ENCODE measurements at regions not wholly inside any gene's neighbourhood (a gene's known extent, or its start where the extent isn't known, plus 50 kb on each side); places are given as distances from the start of the nearest gene placed in this dataset.

DNA sequence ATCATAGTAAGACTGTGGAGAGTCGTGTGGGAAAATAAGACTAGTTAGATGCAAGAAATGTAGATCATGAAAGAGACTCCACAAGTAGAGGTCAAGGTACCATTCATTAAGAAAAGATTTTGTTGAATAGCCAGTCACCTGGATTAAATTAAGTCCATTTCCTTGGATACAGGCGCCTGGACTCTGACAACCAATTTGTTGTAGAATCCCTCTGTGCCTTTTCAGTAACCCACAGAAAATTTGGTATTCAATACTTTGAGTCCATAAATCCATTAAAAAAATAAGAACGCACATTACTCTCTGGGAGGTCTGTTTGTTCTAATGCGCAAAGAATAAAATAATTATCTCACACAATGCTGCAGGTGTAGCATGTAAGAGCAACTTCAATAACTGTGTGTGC is 469.4 kb downstream of the KLF12 start:
- TF ChIP-seq, protein P1, sequence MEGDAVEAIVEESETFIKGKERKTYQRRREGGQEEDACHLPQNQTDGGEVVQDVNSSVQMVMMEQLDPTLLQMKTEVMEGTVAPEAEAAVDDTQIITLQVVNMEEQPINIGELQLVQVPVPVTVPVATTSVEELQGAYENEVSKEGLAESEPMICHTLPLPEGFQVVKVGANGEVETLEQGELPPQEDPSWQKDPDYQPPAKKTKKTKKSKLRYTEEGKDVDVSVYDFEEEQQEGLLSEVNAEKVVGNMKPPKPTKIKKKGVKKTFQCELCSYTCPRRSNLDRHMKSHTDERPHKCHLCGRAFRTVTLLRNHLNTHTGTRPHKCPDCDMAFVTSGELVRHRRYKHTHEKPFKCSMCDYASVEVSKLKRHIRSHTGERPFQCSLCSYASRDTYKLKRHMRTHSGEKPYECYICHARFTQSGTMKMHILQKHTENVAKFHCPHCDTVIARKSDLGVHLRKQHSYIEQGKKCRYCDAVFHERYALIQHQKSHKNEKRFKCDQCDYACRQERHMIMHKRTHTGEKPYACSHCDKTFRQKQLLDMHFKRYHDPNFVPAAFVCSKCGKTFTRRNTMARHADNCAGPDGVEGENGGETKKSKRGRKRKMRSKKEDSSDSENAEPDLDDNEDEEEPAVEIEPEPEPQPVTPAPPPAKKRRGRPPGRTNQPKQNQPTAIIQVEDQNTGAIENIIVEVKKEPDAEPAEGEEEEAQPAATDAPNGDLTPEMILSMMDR (IDR thresholded peaks at IDR 0.05; ENCODE audit: poor library complexity, severe bottlenecking) = no peak
- H3K9me3 ChIP-seq (ENCODE audit: severe bottlenecking) = no peaks in the 10 kb centered on the region
- H3K27ac ChIP-seq (ENCODE audit: poor library complexity, severe bottlenecking) = no peak overlapping the region
- H3K4me1 ChIP-seq (ENCODE audit: insufficient read depth, poor library complexity, severe bottlenecking) = no peaks in the 10 kb centered on the region
- DNase-seq (ENCODE audit: low spot score) (no peak), ATAC-seq (ENCODE audit: low read depth) (no peak)
- H3K27me3 ChIP-seq (ENCODE audit: insufficient read depth, poor library complexity, severe bottlenecking) = no peaks in the 10 kb centered on the region
- H3K4me3 ChIP-seq (ENCODE audit: severe bottlenecking) = no peak overlapping the region
- no peaks in the 10 kb centered on the region for H3K36me3 ChIP-seq (ENCODE audit: low read depth)

DNA sequence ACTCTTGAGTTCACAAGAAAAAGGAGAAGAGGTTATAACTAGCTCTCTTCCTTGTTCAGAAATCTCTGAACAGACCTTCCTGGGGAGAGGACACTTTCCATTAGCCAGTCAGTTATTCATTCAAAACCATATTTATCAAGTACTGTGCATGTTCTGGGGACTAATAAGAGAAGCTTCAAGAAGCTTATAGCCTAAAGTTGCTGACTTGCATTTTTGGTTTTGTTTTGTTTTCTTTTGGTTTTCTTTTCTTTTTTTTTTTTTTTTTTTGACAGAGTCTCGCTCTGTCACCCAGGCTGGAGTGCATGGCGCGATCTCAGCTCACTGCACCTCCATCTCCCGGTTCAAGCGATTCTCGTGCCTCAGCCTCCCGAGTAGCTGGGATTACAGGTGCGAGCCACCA is 471.4 kb downstream of the KLF12 start:
- Histone ChIP-seq H3K27me3 (ENCODE audit: insufficient read depth, poor library complexity, severe bottlenecking) (no peaks in the 10 kb centered on the region), H3K9me3 (ENCODE audit: severe bottlenecking) (no peaks in the 10 kb centered on the region), H3K4me1 (ENCODE audit: insufficient read depth, poor library complexity, severe bottlenecking) (no peaks in the 10 kb centered on the region), H3K36me3 (ENCODE audit: low read depth) (no peaks in the 10 kb centered on the region), H3K4me3 (ENCODE audit: severe bottlenecking) (no peak overlapping the region), H3K27ac (ENCODE audit: poor library complexity, severe bottlenecking) (no peak overlapping the region)
- TF ChIP-seq, protein P1 (IDR thresholded peaks at IDR 0.05; ENCODE audit: poor library complexity, severe bottlenecking) = no peak
- no peak for DNase-seq (ENCODE audit: low spot score)
- no peak for ATAC-seq (ENCODE audit: low read depth)

DNA sequence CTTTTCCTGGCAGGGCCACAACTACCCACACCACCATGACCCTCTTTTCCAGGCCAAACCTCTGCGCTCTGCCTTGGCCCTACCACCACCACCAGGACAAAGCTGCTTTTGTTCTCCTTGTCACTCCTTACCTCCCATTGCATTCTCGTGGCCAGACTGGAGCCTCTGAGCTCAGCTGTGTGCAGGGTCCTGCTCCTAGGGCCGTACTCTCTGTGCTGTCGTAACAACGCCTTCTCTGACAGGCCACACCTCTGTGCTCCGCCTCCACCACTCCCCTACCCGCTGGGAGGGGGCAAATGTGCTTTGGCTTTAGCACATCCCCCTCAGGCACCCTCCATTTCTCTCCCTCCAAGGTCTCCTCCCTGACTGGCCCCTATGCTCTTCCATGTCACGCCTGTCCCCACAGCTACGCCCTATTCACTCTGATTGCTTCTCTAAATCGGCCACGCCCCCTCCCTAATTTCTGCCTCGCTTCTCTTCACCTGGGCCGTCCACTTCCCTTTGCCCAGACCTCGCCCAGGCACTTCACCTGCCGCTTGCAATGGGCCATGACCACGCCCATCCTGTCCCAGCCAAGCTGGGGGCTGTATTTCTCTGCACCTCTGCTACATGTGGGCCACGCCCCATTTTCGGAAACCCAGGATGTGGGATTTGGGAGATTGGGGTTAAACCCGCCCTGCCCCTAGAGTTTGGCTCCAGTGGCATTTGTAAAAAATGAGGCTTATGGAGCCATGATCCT is 472.3 kb downstream of the KLF12 start:
- Histone ChIP-seq H3K36me3 (ENCODE audit: low read depth) (no peaks in the 10 kb centered on the region), H3K4me1 (ENCODE audit: insufficient read depth, poor library complexity, severe bottlenecking) (peaks cover 4% of the 10 kb centered on the region), H3K9me3 (ENCODE audit: severe bottlenecking) (no peaks in the 10 kb centered on the region), H3K27ac (ENCODE audit: poor library complexity, severe bottlenecking) (no peak overlapping the region), H3K27me3 (ENCODE audit: insufficient read depth, poor library complexity, severe bottlenecking) (no peaks in the 10 kb centered on the region), H3K4me3 (ENCODE audit: severe bottlenecking) (no peak overlapping the region)
- TF ChIP-seq, protein P1 (IDR thresholded peaks at IDR 0.05; ENCODE audit: poor library complexity, severe bottlenecking) = no peak
- DNase-seq (ENCODE audit: low spot score) = no peak
- no peak for ATAC-seq (ENCODE audit: low read depth)

DNA sequence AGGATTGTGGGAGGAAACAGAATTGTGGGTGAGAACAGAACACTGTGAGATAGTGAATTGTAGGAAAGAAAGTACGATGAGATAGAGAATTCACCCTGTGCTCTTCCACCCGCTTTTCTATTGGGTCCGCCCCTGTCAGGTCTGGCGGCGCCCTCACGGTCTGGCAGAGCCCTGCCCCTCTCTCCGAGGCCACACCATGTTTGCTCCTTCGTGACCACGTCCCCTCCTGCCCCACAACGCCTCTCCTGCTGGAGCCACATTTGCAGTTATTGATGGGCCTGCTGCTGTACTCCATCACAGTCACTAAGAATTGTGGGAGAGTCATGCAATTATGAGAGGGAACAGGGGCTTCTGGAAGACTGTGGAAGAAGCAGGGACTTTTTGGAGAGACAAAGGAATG is 473.1 kb downstream of the KLF12 start:
- ATAC-seq (ENCODE audit: low read depth) = no peak
- H3K36me3 ChIP-seq (ENCODE audit: low read depth) = no peaks in the 10 kb centered on the region
- no peak overlapping the region for H3K4me3 ChIP-seq (ENCODE audit: severe bottlenecking)
- H3K27ac ChIP-seq (ENCODE audit: poor library complexity, severe bottlenecking) = no peak overlapping the region
- H3K9me3 ChIP-seq (ENCODE audit: severe bottlenecking) = no peaks in the 10 kb centered on the region
- H3K4me1 ChIP-seq (ENCODE audit: insufficient read depth, poor library complexity, severe bottlenecking) = peaks cover 11% of the 10 kb centered on the region
- TF ChIP-seq, protein P1 (IDR thresholded peaks at IDR 0.05; ENCODE audit: poor library complexity, severe bottlenecking) = no peak
- no peaks in the 10 kb centered on the region for H3K27me3 ChIP-seq (ENCODE audit: insufficient read depth, poor library complexity, severe bottlenecking)
- no peak for DNase-seq (ENCODE audit: low spot score)

DNA sequence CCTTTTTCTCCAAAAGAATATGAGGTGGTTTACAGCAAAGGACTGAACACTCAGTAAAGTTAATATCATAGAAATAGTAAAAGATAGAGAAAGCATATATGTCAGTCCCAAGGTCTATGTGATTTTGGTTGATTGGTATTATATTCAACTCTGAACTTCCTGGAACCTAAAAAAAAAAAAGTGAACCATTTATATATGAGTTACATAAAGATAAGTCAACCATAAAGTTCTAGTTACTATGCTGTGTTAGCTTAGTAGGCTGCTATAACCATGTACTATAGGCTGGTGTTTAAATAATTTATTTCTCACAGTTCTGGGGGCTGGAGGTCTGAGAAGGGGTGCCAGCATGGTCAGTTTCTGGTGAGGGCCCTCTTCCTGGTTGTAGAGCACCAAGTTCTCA is 475.6 kb downstream of the KLF12 start:
- TF ChIP-seq, protein P1 (IDR thresholded peaks at IDR 0.05; ENCODE audit: poor library complexity, severe bottlenecking) = no peak
- H3K36me3 ChIP-seq (ENCODE audit: low read depth) = no peaks in the 10 kb centered on the region
- peaks cover 14% of the 10 kb centered on the region for H3K4me1 ChIP-seq (ENCODE audit: insufficient read depth, poor library complexity, severe bottlenecking)
- no peak overlapping the region for H3K4me3 ChIP-seq (ENCODE audit: severe bottlenecking)
- no peaks in the 10 kb centered on the region for H3K9me3 ChIP-seq (ENCODE audit: severe bottlenecking)
- no peak overlapping the region for H3K27ac ChIP-seq (ENCODE audit: poor library complexity, severe bottlenecking)
- DNase-seq (ENCODE audit: low spot score) (no peak), ATAC-seq (ENCODE audit: low read depth) (no peak)
- no peaks in the 10 kb centered on the region for H3K27me3 ChIP-seq (ENCODE audit: insufficient read depth, poor library complexity, severe bottlenecking)
